Activated CD4-positive, alpha-beta T cell treated with anti-CD3 and anti-CD28 coated beads, Interleukin-2, amount 50 U/mL, for 1 hour (primary cell): ENCODE measurements at regions not wholly inside any gene's neighbourhood (a gene's known extent, or its start where the extent isn't known, plus 50 kb on each side); places are given as distances from the start of the nearest gene placed in this dataset.

Source experiments
- DNase-seq: peaks from one replicate; pipeline ENCODE4 v3.0.0-alpha.2; 2020

- no peak for DNase-seq
Measured at GRCh38 chr21:27653481-27653880, 686.6 kb upstream of the ADAMTS5 start.

- DNase-seq, result no peak
Measured at GRCh38 chr21:27649762-27650161, 682.9 kb upstream of the ADAMTS5 start.

DNA sequence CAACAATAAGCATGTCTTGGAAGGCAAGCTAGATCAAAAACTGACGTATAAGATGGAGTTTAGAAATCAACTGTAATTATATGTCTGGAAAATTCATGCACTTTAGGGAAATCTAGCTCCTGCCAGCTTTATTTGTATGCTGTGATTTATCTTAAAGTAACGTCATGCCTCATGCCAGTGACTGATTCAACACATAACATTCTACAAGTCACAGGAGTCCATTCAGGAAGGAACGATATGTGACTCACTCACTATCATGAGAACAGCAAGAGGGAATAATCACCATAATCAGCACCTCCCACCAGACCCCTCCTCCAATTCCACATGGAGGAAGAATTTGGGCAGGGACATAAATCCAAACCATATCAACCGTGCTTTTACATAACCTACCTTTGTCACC lies 682.4 kb upstream of the ADAMTS5 start:
- no peak for DNase-seq

DNA sequence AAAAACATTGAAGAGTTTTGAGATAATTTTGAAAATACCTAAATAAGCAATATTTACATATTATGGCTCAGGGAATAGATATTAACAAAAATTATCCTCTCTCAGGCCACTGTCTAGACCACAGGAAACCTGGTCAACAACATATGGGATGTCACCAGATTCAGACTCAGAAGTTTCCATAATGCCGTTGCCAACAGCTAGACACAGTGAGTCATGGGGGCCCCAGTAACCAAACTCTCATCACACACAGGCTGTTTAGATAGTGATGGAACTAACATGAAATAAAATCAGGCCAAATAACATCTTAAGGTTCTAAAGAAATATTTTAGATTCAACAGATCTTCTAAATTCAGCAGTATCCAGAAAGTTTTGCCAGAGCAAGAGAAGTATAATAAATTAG lies 681.7 kb upstream of the ADAMTS5 start:
- DNase-seq, result no peak

- DNase-seq, result no peak
Measured at GRCh38 chr21:27647921-27648320, 681.0 kb upstream of the ADAMTS5 start.

DNA sequence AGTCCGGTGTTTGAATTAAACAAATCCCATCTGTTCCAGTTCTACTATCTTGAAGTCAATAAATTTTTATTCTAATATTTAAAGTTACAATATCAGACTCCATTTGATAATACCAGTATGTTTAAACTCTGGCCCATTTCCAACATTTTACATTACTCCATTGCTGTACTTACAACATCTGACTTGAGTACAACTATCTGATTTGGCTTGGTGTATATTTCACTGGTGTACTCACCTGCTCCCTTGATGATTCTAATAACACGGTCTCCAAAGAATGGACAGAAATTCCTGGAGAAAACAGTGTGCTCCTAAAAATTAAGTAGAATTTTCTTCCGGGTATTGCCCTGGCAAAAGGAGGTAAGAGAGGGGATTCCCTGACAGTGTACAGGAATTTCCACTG lies 680.5 kb upstream of the ADAMTS5 start:
- no peak for DNase-seq

DNA sequence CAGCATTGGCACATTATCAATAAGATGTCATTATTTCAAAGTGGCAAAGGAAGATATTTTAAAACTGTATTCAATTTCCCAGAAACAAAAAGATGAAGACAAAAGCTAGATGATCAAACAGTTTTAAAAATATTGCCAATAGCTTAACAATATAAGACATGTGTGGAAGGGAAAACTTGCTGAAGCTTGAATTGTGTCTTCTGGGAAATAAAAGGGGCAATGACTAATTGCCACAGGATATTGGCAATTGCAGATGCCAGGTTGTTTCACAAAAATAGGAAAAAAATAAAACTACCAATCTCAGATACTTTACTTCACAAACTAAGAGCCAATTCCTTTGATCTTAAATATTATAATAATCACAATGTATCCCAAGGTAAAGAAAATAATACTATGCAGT lies 679.8 kb upstream of the ADAMTS5 start:
- DNase-seq, result no peak

DNA sequence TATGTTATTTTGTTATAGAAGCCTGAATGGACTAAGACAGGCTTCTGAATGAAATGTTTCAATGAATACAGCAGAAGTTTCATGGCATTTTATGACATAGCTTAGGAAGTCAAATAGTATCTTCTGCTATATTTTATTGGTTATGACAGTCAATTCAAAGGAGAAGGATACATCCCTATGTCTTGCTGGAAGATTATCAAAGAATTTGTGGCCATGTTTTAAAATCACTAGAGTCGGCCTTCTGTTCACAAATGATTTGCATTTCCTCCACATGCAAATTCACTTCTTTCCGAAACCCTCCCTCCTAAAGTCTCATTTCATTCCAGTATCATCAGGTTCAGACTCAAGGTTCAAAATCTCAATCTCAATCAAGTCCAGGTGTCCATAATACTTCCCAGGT lies 679.2 kb upstream of the ADAMTS5 start:
- DNase-seq, result no peak

DNA sequence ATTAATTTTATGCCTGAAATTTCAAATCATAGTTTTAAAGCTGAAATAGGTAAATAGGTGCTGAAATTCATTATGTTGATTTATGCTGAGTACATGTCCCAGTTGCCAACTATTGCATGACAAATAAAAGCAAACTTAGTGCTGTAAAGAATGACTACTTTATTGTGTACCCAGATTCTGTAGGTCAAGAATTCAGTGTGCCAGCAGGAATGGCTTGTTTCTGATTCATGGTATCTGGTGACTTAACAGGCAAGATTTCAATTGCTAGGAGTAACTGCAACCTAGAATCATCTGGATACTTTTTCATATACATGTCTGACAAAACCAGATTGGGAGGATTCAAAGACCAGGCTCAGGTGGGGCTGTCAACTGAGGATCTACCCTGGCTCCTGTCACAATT lies 678.4 kb upstream of the ADAMTS5 start:
- DNase-seq, result no peak

- no peak for DNase-seq
Measured at GRCh38 chr21:27643326-27643725, 676.4 kb upstream of the ADAMTS5 start.

DNA sequence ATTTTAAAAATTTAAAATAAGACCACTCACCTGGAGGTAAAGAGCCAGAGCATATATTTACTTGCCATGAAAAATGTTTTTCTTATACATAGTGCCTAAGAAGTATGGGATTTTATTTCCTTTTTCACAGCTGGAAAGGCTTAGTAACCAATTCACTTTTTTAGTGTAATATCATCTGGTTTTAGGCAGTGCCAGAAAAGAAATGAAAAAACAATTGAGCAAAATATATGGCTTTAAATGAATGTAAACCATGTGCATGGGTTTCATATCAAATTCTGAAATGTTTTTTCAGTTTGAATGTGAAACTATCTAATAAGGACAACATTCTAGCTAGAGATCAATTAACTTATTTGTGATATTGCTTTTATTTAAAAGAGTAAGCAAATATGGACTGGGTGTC lies 672.4 kb upstream of the ADAMTS5 start:
- no peak for DNase-seq

- no peak for DNase-seq
Measured at GRCh38 chr21:27636656-27637055, 669.8 kb upstream of the ADAMTS5 start.

DNA sequence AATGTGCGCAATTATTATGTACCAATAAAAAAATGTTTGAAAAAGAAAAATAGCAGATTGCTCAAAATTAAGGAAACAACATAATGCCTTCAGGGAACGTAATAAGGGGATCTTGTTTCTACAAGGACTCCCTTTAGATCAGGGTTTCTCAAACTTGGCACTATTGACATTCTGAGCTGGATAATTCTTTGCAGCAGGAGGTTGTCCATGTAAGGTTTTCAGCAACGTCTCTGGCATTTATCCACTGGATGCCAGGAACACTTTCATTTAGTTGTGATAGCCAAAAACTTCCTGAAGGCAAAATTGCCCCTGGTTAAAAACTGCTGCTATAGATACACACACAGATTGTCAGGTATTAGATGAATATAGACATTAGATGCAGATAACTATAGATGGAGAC lies 666.7 kb upstream of the ADAMTS5 start:
- no peak for DNase-seq

GRCh38 chr21:27631471-27631870 lies 664.6 kb upstream of the ADAMTS5 start:
- DNase-seq, result no peak

- no peak for DNase-seq
Measured at GRCh38 chr21:27622631-27623030, 655.7 kb upstream of the ADAMTS5 start.

GRCh38 chr21:27614231-27614630 lies 647.3 kb upstream of the ADAMTS5 start:
- no peak for DNase-seq

DNA sequence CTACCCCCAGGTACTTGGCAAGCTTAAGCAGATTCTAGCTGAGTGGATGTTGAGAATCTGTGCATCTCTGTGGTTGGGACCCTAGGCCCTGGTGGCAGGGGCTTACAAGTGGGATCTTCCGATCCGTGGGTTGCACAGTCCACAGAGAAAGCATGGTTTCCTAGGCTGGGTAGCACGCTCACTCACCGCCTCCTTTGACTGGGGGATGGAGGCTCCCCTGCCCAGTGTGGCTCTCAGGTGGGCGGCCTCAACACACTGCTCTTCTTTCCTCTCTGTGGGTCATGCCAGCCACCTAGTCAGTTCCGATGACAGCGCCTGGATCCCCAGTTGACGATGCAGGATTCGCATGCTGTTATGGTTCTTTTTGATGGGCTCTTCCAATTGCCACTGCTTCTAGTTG lies 639.5 kb upstream of the ADAMTS5 start:
- no peak for DNase-seq

- DNase-seq, result no peak
Measured at GRCh38 chr21:27596196-27596595, 629.3 kb upstream of the ADAMTS5 start.

- DNase-seq, result no peak
Measured at GRCh38 chr21:27595716-27596115, 628.8 kb upstream of the ADAMTS5 start.

DNA sequence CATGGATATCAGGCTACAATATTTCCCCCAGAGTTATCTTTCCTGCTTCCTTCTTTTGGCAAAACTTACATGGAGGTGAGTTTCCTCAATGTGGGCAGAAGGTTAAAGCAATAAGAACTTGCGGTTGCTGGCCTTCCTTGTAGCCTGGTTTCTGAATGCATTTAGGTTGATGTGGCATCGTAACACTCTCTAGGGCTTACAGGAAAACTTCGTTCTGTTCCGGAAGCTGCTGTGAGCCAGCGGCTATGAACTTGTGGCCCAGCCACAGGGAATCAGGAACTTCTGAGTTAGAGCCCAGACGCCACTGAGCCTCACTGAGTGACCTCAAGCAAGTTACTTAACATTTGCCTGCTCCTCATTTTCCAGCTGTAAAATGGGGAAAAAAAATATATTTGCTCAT lies 623.4 kb upstream of the ADAMTS5 start:
- no peak for DNase-seq

DNA sequence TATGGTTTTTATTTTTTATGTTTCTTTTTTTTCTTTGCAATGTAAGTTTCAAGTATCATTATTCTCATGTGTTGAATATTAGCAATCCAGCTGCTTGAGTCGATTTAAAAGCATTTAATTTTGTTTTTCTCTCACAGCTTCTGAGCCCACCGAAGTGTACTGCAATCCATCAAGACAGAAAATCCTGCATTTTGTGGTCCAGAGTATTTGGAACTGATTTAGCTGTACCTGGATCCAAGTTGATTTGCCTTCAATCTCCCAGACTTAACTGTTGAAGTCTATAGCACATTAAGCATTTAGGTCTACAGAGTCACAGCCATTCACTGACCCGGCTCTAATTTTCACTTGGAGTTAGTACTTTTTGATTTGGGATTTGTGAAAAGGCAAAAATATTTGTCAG lies 622.9 kb upstream of the ADAMTS5 start:
- DNase-seq, result no peak

DNA sequence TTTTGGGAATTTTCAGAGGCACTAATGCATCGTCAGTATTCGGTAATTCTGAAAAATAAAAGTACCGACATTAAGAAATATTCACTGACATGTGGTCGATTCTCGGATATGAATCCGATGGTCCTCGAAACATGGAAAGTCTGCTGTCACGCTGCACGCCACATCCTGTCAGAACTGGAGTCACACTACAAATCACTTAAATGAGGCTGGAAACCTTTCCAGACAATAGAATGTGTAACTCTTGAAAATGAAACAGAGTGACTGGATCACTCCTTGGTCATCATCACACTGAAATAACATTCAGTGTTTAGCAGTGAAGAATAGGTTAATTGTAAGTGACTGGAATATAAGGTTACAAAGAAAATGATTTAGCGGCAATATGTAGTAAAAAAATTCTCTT lies 620.1 kb upstream of the ADAMTS5 start:
- no peak for DNase-seq

DNA sequence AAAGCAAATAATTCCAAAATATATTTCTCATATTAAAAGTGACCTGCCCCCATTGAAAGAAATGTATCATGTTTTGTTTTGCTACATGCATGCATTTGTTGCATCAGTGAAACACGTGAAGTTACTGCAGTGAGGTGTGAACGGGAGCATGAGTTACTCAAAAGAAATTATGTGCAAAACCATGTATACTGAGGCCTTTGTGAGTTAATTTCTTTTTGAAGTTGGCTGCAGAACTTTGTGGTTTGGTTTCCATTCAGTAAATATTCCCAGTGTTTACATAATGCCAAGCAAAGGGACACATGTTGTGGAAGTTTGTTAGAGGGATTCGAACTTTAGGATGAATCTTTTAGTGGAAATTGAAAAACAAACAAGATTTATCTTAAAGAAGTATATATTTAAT lies 619.4 kb upstream of the ADAMTS5 start:
- DNase-seq, result no peak

- no peak for DNase-seq
Measured at GRCh38 chr21:27584256-27584655, 617.4 kb upstream of the ADAMTS5 start.

DNA sequence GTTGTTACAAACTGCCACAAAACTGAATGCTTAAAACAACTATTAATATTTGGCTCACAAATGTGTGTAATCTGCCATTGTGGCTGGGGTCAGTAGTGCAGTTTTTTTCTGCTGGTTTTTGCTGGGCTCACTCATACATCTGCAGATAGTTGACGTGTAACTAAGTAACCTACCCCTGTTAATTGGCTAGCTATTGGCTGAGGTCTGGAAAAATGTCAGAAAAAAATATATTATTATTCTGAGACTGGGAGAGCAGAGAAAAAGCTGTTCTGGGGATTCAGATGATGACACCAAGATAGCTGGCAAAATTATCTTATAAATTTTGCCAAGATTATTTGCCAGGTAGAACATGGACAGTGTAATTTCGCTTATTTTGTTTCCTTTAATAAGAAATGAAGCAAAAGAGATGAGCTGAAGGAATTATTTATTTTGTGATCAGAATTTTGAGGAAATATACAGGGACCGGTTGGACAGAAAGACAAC lies 616.1 kb upstream of the ADAMTS5 start:
- no peak for DNase-seq
